DND-41 (cell line): ENCODE measurements at regions not wholly inside any gene's neighbourhood (a gene's known extent, or its start where the extent isn't known, plus 50 kb on each side); places are given as distances from the start of the nearest gene placed in this dataset.
"Not testable (repeated sequence)": the region's sequence is repeated elsewhere in the genome, so short reads cannot be mapped to it uniquely, and the experiment has no call there.

Source experiments
- EZH2 ChIP-seq: IDR thresholded peaks from 3 replicates; pipeline ENCODE4 v1.6.1; 2012; ENCODE audit warnings: borderline replicate concordance, low read depth, mild to moderate bottlenecking, moderate library complexity, low read length, inconsistent platforms; ENCODE audit not compliant: severe bottlenecking
- TF ChIP-seq, protein P1 (sequence below): IDR thresholded peaks from 2 replicates; pipeline ENCODE4 v1.5.1; 2012; ENCODE audit warnings: borderline replicate concordance, low read length, moderate library complexity, mild to moderate bottlenecking; ENCODE audit not compliant: poor library complexity, severe bottlenecking; ENCODE audit errors: extremely low read depth

GRCh38 chr13:93041566-93041965, 185.0 kb upstream of the GPC6 start:
- TF ChIP-seq, protein P1, sequence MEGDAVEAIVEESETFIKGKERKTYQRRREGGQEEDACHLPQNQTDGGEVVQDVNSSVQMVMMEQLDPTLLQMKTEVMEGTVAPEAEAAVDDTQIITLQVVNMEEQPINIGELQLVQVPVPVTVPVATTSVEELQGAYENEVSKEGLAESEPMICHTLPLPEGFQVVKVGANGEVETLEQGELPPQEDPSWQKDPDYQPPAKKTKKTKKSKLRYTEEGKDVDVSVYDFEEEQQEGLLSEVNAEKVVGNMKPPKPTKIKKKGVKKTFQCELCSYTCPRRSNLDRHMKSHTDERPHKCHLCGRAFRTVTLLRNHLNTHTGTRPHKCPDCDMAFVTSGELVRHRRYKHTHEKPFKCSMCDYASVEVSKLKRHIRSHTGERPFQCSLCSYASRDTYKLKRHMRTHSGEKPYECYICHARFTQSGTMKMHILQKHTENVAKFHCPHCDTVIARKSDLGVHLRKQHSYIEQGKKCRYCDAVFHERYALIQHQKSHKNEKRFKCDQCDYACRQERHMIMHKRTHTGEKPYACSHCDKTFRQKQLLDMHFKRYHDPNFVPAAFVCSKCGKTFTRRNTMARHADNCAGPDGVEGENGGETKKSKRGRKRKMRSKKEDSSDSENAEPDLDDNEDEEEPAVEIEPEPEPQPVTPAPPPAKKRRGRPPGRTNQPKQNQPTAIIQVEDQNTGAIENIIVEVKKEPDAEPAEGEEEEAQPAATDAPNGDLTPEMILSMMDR = not testable (repeated sequence)
- TF ChIP-seq EZH2 = not testable (repeated sequence)
